ENCODE measurements at regions not wholly inside any gene's neighbourhood (a gene's known extent, or its start where the extent isn't known, plus 50 kb on each side); places are given as distances from the start of the nearest gene placed in this dataset.
A peak's percentile ranks its signal among the peaks of the same experiment; 100 is the strongest.

GRCh38 chr3:66702126-66702525 lies 201.3 kb upstream of the LRIG1 start:
- Histone ChIP-seq H3K4me3 (ENCODE audit: low read length) (no peak overlapping the region), H3K4me1 (ENCODE audit: control insufficient read depth, insufficient read depth, low read length) (peaks cover 9% of the 10 kb centered on the region), H3K9ac (ENCODE audit: low read length) (no peak overlapping the region), H3K9me3 (ENCODE audit: control insufficient read depth, low read length) (no peaks in the 10 kb centered on the region), H3K27me3 (replicated peaks; ENCODE audit: control insufficient read depth, insufficient read depth, low read length) (no peaks in the 10 kb centered on the region), H3K36me3 (ENCODE audit: control insufficient read depth, insufficient read depth, low read length, severe bottlenecking) (no peaks in the 10 kb centered on the region)
- DNase-seq (ENCODE audit: low read depth), result no peak

- peaks cover 9% of the 10 kb centered on the region for H3K4me1 ChIP-seq (ENCODE audit: control insufficient read depth, insufficient read depth, low read length)
- peak; percentile 78 for DNase-seq (ENCODE audit: low read depth)
- H3K4me3 ChIP-seq (ENCODE audit: low read length), result no peak overlapping the region
- H3K9me3 ChIP-seq (ENCODE audit: control insufficient read depth, low read length), result no peaks in the 10 kb centered on the region
- no peaks in the 10 kb centered on the region for H3K27me3 ChIP-seq (replicated peaks; ENCODE audit: control insufficient read depth, insufficient read depth, low read length)
- H3K9ac ChIP-seq (ENCODE audit: low read length), result no peak overlapping the region
- no peaks in the 10 kb centered on the region for H3K36me3 ChIP-seq (ENCODE audit: control insufficient read depth, insufficient read depth, low read length, severe bottlenecking)
These were observed 202.7 kb upstream of the LRIG1 start for GRCh38 chr3:66703501-66703900.

GRCh38 chr3:66705076-66705475 lies 204.3 kb upstream of the LRIG1 start:
- Histone ChIP-seq H3K9me3 (ENCODE audit: control insufficient read depth, low read length) (no peaks in the 10 kb centered on the region), H3K4me3 (ENCODE audit: low read length) (no peak overlapping the region), H3K4me1 (ENCODE audit: control insufficient read depth, insufficient read depth, low read length) (peaks cover 9% of the 10 kb centered on the region), H3K9ac (ENCODE audit: low read length) (no peak overlapping the region), H3K36me3 (ENCODE audit: control insufficient read depth, insufficient read depth, low read length, severe bottlenecking) (no peaks in the 10 kb centered on the region), H3K27me3 (replicated peaks; ENCODE audit: control insufficient read depth, insufficient read depth, low read length) (no peaks in the 10 kb centered on the region)
- no peak for DNase-seq (ENCODE audit: low read depth)

GRCh38 chr3:66706890-66707289 lies 206.1 kb upstream of the LRIG1 start:
- DNase-seq (ENCODE audit: low read depth), result no peak
- H3K9ac ChIP-seq (ENCODE audit: low read length), result no peak overlapping the region
- no peaks in the 10 kb centered on the region for H3K36me3 ChIP-seq (ENCODE audit: control insufficient read depth, insufficient read depth, low read length, severe bottlenecking)
- no peaks in the 10 kb centered on the region for H3K27me3 ChIP-seq (replicated peaks; ENCODE audit: control insufficient read depth, insufficient read depth, low read length)
- H3K4me3 ChIP-seq (ENCODE audit: low read length), result no peak overlapping the region
- H3K9me3 ChIP-seq (ENCODE audit: control insufficient read depth, low read length), result no peaks in the 10 kb centered on the region
- H3K4me1 ChIP-seq (ENCODE audit: control insufficient read depth, insufficient read depth, low read length), result peaks cover 9% of the 10 kb centered on the region

GRCh38 chr3:66709532-66709931 lies 208.7 kb upstream of the LRIG1 start:
- H3K27me3 ChIP-seq (replicated peaks; ENCODE audit: control insufficient read depth, insufficient read depth, low read length), result no peaks in the 10 kb centered on the region
- H3K4me1 ChIP-seq (ENCODE audit: control insufficient read depth, insufficient read depth, low read length), result no peaks in the 10 kb centered on the region
- DNase-seq (ENCODE audit: low read depth), result no peak
- H3K36me3 ChIP-seq (ENCODE audit: control insufficient read depth, insufficient read depth, low read length, severe bottlenecking), result no peaks in the 10 kb centered on the region
- no peak overlapping the region for H3K9ac ChIP-seq (ENCODE audit: low read length)
- H3K4me3 ChIP-seq (ENCODE audit: low read length), result no peak overlapping the region
- H3K9me3 ChIP-seq (ENCODE audit: control insufficient read depth, low read length), result no peaks in the 10 kb centered on the region

- no peak for DNase-seq (ENCODE audit: low read depth)
- Histone ChIP-seq H3K4me3 (ENCODE audit: low read length) (no peak overlapping the region), H3K9me3 (ENCODE audit: control insufficient read depth, low read length) (no peaks in the 10 kb centered on the region), H3K9ac (ENCODE audit: low read length) (no peak overlapping the region), H3K27me3 (replicated peaks; ENCODE audit: control insufficient read depth, insufficient read depth, low read length) (no peaks in the 10 kb centered on the region), H3K36me3 (ENCODE audit: control insufficient read depth, insufficient read depth, low read length, severe bottlenecking) (no peaks in the 10 kb centered on the region), H3K4me1 (ENCODE audit: control insufficient read depth, insufficient read depth, low read length) (no peaks in the 10 kb centered on the region)
These were observed 211.4 kb upstream of the LRIG1 start for GRCh38 chr3:66712210-66712609.

GRCh38 chr3:66713921-66714320 lies 213.1 kb upstream of the LRIG1 start:
- no peaks in the 10 kb centered on the region for H3K4me1 ChIP-seq (ENCODE audit: control insufficient read depth, insufficient read depth, low read length)
- H3K4me3 ChIP-seq (ENCODE audit: low read length), result no peak overlapping the region
- DNase-seq (ENCODE audit: low read depth), result no peak
- H3K9ac ChIP-seq (ENCODE audit: low read length), result no peak overlapping the region
- no peaks in the 10 kb centered on the region for H3K9me3 ChIP-seq (ENCODE audit: control insufficient read depth, low read length)
- no peaks in the 10 kb centered on the region for H3K27me3 ChIP-seq (replicated peaks; ENCODE audit: control insufficient read depth, insufficient read depth, low read length)
- no peaks in the 10 kb centered on the region for H3K36me3 ChIP-seq (ENCODE audit: control insufficient read depth, insufficient read depth, low read length, severe bottlenecking)

- no peak overlapping the region for H3K9ac ChIP-seq (ENCODE audit: low read length)
- H3K4me1 ChIP-seq (ENCODE audit: control insufficient read depth, insufficient read depth, low read length), result no peaks in the 10 kb centered on the region
- H3K27me3 ChIP-seq (replicated peaks; ENCODE audit: control insufficient read depth, insufficient read depth, low read length), result no peaks in the 10 kb centered on the region
- DNase-seq (ENCODE audit: low read depth), result no peak
- no peaks in the 10 kb centered on the region for H3K9me3 ChIP-seq (ENCODE audit: control insufficient read depth, low read length)
- no peak overlapping the region for H3K4me3 ChIP-seq (ENCODE audit: low read length)
- no peaks in the 10 kb centered on the region for H3K36me3 ChIP-seq (ENCODE audit: control insufficient read depth, insufficient read depth, low read length, severe bottlenecking)
These were observed 215.0 kb upstream of the LRIG1 start for GRCh38 chr3:66715806-66716205.

- DNase-seq (ENCODE audit: low read depth), result no peak
- H3K4me1 ChIP-seq (ENCODE audit: control insufficient read depth, insufficient read depth, low read length), result peaks cover 5% of the 10 kb centered on the region
- no peak overlapping the region for H3K9ac ChIP-seq (ENCODE audit: low read length)
- H3K9me3 ChIP-seq (ENCODE audit: control insufficient read depth, low read length), result no peaks in the 10 kb centered on the region
- H3K36me3 ChIP-seq (ENCODE audit: control insufficient read depth, insufficient read depth, low read length, severe bottlenecking), result no peaks in the 10 kb centered on the region
- H3K27me3 ChIP-seq (replicated peaks; ENCODE audit: control insufficient read depth, insufficient read depth, low read length), result no peaks in the 10 kb centered on the region
- no peak overlapping the region for H3K4me3 ChIP-seq (ENCODE audit: low read length)
These were observed 217.0 kb upstream of the LRIG1 start for GRCh38 chr3:66717806-66718205.

GRCh38 chr3:66719796-66720356 lies 219.1 kb upstream of the LRIG1 start:
- Histone ChIP-seq H3K9ac (ENCODE audit: low read length) (no peak overlapping the region), H3K4me3 (ENCODE audit: low read length) (no peak overlapping the region), H3K4me1 (ENCODE audit: control insufficient read depth, insufficient read depth, low read length) (peaks cover 11% of the 10 kb centered on the region), H3K27me3 (replicated peaks; ENCODE audit: control insufficient read depth, insufficient read depth, low read length) (no peaks in the 10 kb centered on the region), H3K9me3 (ENCODE audit: control insufficient read depth, low read length) (no peaks in the 10 kb centered on the region), H3K36me3 (ENCODE audit: control insufficient read depth, insufficient read depth, low read length, severe bottlenecking) (no peaks in the 10 kb centered on the region)
- DNase-seq (ENCODE audit: low read depth), result no peak

- H3K9me3 ChIP-seq (ENCODE audit: control insufficient read depth, low read length), result no peaks in the 10 kb centered on the region
- H3K4me3 ChIP-seq (ENCODE audit: low read length), result no peak overlapping the region
- H3K36me3 ChIP-seq (ENCODE audit: control insufficient read depth, insufficient read depth, low read length, severe bottlenecking), result no peaks in the 10 kb centered on the region
- no peak for DNase-seq (ENCODE audit: low read depth)
- no peak overlapping the region for H3K9ac ChIP-seq (ENCODE audit: low read length)
- H3K4me1 ChIP-seq (ENCODE audit: control insufficient read depth, insufficient read depth, low read length), result peaks cover 11% of the 10 kb centered on the region
- H3K27me3 ChIP-seq (replicated peaks; ENCODE audit: control insufficient read depth, insufficient read depth, low read length), result no peaks in the 10 kb centered on the region
These were observed 219.7 kb upstream of the LRIG1 start for GRCh38 chr3:66720508-66720907.

GRCh38 chr3:66722675-66723074 lies 221.9 kb upstream of the LRIG1 start:
- H3K4me3 ChIP-seq (ENCODE audit: low read length), result no peak overlapping the region
- H3K27me3 ChIP-seq (replicated peaks; ENCODE audit: control insufficient read depth, insufficient read depth, low read length), result no peaks in the 10 kb centered on the region
- H3K36me3 ChIP-seq (ENCODE audit: control insufficient read depth, insufficient read depth, low read length, severe bottlenecking), result no peaks in the 10 kb centered on the region
- DNase-seq (ENCODE audit: low read depth), result peak; percentile 73
- H3K9me3 ChIP-seq (ENCODE audit: control insufficient read depth, low read length), result no peaks in the 10 kb centered on the region
- H3K9ac ChIP-seq (ENCODE audit: low read length), result no peak overlapping the region
- peaks cover 11% of the 10 kb centered on the region for H3K4me1 ChIP-seq (ENCODE audit: control insufficient read depth, insufficient read depth, low read length)
